ENCODE measurements at regions not wholly inside any gene's neighbourhood (a gene's known extent, or its start where the extent isn't known, plus 50 kb on each side); places are given as distances from the start of the nearest gene placed in this dataset.
"Not testable (repeated sequence)": the region's sequence is repeated elsewhere in the genome, so short reads cannot be mapped to it uniquely, and the experiment has no call there.

DNA sequence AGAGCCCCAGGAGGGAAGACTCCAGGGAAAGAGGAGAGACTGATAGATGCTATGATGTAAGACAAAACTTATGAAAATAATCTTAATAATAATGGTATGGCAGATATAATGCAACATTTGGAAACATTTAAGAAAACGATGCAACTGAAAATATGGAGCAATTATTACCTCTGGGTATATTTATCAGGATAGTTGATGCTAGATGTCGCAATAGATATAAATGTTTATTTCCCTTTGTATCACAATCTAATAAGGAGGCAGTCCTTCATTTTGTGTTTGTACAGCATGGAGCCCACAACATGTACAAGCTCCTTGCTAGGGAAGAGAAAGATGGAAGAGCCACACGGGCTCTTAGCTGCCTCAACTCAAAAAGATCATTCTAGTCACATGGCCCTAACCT is 101.1 kb upstream of the TMEM132E start:
- no peak for DNase-seq (ENCODE audit: low read depth)

DNA sequence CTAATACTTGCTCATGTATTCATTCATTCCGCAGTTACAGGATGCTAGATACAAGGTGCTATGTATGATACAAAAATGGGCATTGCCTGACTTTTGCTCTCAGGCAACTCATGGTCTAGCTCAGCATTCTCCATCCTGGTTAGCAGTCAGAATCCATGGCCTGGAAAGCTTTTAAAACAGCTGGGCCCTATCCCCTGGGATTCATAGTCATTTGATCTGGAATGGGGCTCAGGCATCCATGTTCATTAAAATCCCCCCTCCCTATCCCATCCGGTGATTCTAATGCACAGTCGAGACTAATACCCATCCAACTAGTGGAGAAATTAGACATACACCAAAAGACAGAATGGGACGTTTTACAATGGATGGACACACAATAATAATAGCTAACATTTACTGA is 104.1 kb upstream of the TMEM132E start:
- no peak overlapping the region for H3K4me3 ChIP-seq (ENCODE audit: low read depth, low read length)
- no peak for DNase-seq (ENCODE audit: low read depth)

More for the DNA sequence above, 101.1 kb upstream of the TMEM132E start:
- H3K4me3 ChIP-seq (ENCODE audit: low read depth, low read length): no peak overlapping the region

- H3K4me3 ChIP-seq (ENCODE audit: low read depth, low read length): no peak overlapping the region
- no peak for DNase-seq (ENCODE audit: low read depth)
Observed at GRCh38 chr17:34474706-34475105, 104.7 kb upstream of the TMEM132E start.

GRCh38 chr17:34472363-34472762 is 107.0 kb upstream of the TMEM132E start:
- H3K4me3 ChIP-seq (ENCODE audit: low read depth, low read length): no peak overlapping the region
- no peak for DNase-seq (ENCODE audit: low read depth)

DNA sequence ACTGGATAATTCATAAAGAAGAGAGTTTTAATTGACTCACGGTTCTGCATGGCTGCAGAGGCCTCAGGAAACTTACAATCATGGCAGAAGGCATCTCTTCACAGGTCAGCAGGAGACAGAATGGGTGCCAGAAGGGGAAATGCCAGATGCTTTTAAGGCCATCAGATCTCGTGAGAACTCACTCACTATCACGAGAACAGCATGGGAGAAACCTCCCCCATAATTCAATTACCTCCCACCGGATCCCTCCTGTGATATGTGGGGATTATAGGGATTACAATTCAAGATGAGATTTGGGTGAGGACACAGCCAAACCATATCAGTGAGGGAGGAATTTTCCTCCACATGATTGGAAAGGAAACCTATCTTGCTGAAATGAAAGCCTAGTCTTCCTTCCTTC is 108.1 kb upstream of the TMEM132E start:
- DNase-seq (ENCODE audit: low read depth): not testable (repeated sequence)

GRCh38 chr17:34465789-34466188 is 102.8 kb upstream of the CCL1 start:
- DNase-seq (ENCODE audit: low read depth): no peak
- H3K4me3 ChIP-seq (ENCODE audit: low read depth, low read length): no peak overlapping the region

More for the DNA sequence above, 108.1 kb upstream of the TMEM132E start:
- H3K4me3 ChIP-seq (ENCODE audit: low read depth, low read length): not testable (repeated sequence)

GRCh38 chr17:34464812-34465211 is 101.8 kb upstream of the CCL1 start:
- DNase-seq (ENCODE audit: low read depth): no peak
- H3K4me3 ChIP-seq (ENCODE audit: low read depth, low read length): no peak overlapping the region

- H3K4me3 ChIP-seq (ENCODE audit: low read depth, low read length): no peak overlapping the region
- DNase-seq (ENCODE audit: low read depth): no peak
Observed at GRCh38 chr17:34458266-34458665, 95.2 kb upstream of the CCL1 start.

DNA sequence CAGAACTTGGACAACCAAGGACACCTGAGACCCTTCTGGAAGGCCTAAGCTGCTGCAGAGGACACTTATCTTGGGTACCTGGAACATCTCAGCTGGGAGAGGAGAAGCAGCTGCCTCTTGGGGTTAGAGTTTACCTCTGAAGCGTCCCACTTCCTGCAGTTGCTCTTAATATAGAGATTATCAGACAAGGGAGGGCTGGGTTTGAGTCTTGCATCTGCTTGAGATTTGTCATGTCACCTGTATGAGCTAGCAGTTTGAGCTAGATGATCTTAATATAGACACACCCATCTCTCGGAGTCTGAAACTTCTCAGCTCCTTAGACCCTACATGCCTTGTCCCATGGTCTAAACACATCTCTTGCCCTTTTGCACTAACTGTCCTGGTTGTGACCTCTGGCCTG is 93.1 kb upstream of the CCL1 start:
- H3K4me3 ChIP-seq (ENCODE audit: low read depth, low read length): no peak overlapping the region
- no peak for DNase-seq (ENCODE audit: low read depth)

GRCh38 chr17:34452769-34453168 is 89.7 kb upstream of the CCL1 start:
- no peak overlapping the region for H3K4me3 ChIP-seq (ENCODE audit: low read depth, low read length)
- DNase-seq (ENCODE audit: low read depth): no peak

- no peak for DNase-seq (ENCODE audit: low read depth)
- no peak overlapping the region for H3K4me3 ChIP-seq (ENCODE audit: low read depth, low read length)
Observed at GRCh38 chr17:34451313-34451712, 88.3 kb upstream of the CCL1 start.

GRCh38 chr17:34447406-34447805 is 84.4 kb upstream of the CCL1 start:
- no peak for DNase-seq (ENCODE audit: low read depth)

GRCh38 chr17:34445101-34445500 is 82.1 kb upstream of the CCL1 start:
- no peak for DNase-seq (ENCODE audit: low read depth)
- no peak overlapping the region for H3K4me3 ChIP-seq (ENCODE audit: low read depth, low read length)

More at GRCh38 chr17:34447406-34447805, 84.4 kb upstream of the CCL1 start:
- no peak overlapping the region for H3K4me3 ChIP-seq (ENCODE audit: low read depth, low read length)

- DNase-seq (ENCODE audit: low read depth): no peak
- H3K4me3 ChIP-seq (ENCODE audit: low read depth, low read length): no peak overlapping the region
Observed at GRCh38 chr17:34443619-34444469, 80.8 kb upstream of the CCL1 start.

DNA sequence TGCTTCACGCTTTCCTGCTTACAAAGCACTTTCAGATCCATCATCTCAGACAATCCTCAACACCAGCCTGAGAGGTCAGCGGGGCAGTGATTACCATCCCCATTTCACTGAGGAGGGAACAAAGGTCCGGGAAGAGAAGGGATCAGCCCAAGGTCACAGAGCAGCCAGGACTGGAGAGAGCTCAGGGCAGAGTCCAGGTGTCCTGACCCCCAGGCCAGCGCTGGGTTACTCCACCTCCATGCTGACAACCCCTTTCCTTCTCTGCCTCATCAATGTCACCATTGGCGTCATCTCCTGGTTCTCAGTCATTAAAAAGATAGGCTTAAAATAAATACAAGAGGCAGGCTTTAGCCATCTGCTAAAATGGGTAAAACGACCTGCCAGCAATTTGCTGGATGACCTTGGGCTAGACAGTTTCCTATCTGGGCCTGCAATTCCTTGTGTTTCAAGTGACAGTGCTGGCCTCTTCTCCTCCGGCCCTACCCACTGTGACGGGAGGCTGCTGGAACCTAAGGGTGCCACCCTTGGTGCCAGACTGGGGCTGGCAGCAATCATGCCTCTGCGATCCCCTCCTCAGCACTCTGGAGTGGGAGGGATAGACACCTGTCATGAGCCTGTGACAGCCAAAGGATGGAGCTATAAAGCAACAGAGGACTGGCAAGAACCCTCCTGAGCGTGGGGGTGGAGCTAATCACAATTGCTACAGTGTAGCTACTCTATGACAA is 79.5 kb upstream of the CCL1 start:
- no peak overlapping the region for H3K4me3 ChIP-seq (ENCODE audit: low read depth, low read length)
- DNase-seq (ENCODE audit: low read depth): no peak

DNA sequence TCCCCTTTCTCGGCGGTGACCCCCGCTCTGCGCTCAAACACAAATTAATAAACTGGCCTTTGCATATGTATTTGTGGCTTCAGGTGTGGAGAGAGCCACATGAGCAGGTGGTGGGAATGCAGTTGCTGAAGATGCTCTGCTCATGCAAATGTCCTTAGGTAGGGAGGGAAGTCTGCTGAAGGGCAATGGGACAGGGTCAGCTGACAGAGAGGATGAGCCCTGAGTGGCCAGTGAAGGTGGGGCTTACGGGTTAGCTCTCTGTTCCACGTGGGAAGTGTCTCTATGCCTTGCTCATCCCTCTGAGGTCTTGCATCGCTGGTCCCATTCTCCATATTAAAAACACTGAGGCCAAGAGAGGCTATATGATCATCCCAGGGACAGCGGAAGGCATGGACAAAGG is 74.2 kb upstream of the CCL1 start:
- no peak overlapping the region for H3K4me3 ChIP-seq (ENCODE audit: low read depth, low read length)
- no peak for DNase-seq (ENCODE audit: low read depth)

- no peak overlapping the region for H3K4me3 ChIP-seq (ENCODE audit: low read depth, low read length)
- no peak for DNase-seq (ENCODE audit: low read depth)
Observed at GRCh38 chr17:34436607-34437006, 73.6 kb upstream of the CCL1 start.

- no peak overlapping the region for H3K4me3 ChIP-seq (ENCODE audit: low read depth, low read length)
- DNase-seq (ENCODE audit: low read depth): no peak
Observed at GRCh38 chr17:34435182-34435928, 72.3 kb upstream of the CCL1 start.

DNA sequence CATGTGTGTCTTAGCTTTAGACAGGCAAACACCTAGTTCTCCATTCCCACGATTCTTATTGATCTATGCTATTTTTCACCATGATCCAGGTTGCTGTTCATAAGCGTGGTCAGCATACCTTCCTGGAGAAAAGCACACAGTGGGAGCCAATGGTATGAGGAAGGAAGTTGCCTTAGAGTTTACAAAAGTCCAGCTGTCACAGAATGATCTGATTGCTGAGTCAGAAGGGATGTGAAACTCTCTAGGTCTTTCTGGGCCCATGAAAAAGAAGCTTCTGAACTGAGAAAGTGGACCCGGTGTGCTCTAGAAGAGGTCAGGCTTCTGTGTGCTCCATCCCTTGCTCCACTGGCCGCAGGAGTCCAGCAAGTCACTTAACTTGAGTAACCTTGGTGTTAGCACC is 71.0 kb upstream of the CCL1 start:
- DNase-seq (ENCODE audit: low read depth): no peak
- H3K4me3 ChIP-seq (ENCODE audit: low read depth, low read length): no peak overlapping the region

DNA sequence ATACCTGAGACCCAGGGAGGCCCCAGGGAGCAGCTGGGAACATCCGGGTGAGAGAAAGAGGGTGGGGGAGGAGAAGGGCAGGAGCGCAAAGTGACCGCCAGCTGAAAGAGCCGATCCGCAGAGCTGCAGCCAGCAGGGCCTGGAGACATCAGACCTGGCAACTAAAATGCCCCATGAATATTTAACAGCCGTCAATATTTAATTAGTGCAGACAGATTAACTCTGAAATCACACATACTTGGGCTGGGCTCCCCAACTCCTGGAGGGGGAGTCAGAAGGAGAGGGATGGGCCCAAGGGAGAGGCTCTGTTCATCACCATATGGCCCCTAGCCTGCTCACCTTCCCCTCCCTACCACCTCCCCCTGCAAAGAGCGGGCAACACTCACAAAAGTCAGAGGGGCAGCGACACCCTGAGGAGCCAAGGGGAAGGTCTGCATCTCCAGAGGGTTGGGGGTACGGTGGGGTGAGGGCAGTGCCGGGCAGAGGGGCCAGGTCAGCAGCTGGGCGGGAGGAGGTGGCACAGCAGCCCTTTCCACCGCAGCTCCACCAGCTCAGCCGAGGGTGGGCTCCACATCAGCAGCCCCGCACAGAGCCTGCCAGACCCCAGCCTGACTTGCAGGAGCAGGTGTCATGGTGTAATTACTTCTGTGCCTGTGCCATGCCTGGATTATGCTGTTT is 61.9 kb upstream of the CCL1 start:
- no peak overlapping the region for H3K4me3 ChIP-seq (ENCODE audit: low read depth, low read length)
- no peak for DNase-seq (ENCODE audit: low read depth)

All from skeletal muscle cell (primary cell).